Gastroesophageal sphincter (tissue), 4 donors: ENCODE measurements at regions not wholly inside any gene's neighbourhood (a gene's known extent, or its start where the extent isn't known, plus 50 kb on each side); places are given as distances from the start of the nearest gene placed in this dataset.

Experiments
- ATAC-seq: fragments of 150-250 bp; one replicate; pipeline ENCODE4 v1.9.1; 2016; ENCODE audit warnings: mild to moderate bottlenecking, moderate library complexity
- H3K27ac ChIP-seq, 4 donors: fragments of 200-600 bp; sonication (generic) in 3 of 4; 1 replicate in 3 of 4; 2 replicates in 1 of 4; pipeline ENCODE4 v1.5.1; 2016 to 2019
- H3K27me3 ChIP-seq: fragments of 200-600 bp; sonication (generic); one replicate; pipeline ENCODE4 v1.5.1; 2019
- H3K36me3 ChIP-seq, 2 donors: fragments of 200-600 bp; sonication (generic); one replicate each; pipeline ENCODE4 v1.5.1; 2019; ENCODE audit warnings: control low read depth in 1 of 2
- H3K4me1 ChIP-seq, 3 donors: fragments of 200-600 bp; sonication (generic); 1 replicate in 2 of 3; 2 replicates in 1 of 3; pipeline ENCODE4 v1.5.1; 2016 to 2019; ENCODE audit warnings: control low read depth in 2 of 3
- H3K4me3 ChIP-seq, 2 donors: fragments of 200-600 bp; sonication (generic); one replicate each; pipeline ENCODE4 v1.5.1; 2019; ENCODE audit warnings: mild to moderate bottlenecking in 1 of 2, moderate library complexity in 1 of 2
- H3K9me3 ChIP-seq, 3 donors: fragments of 200-600 bp; sonication (generic); one replicate each; pipeline ENCODE4 v1.5.1; 2017 to 2019; ENCODE audit warnings: control low read depth in 2 of 3
- EP300 ChIP-seq: sonication (generic); formaldehyde crosslinking; IDR thresholded peaks from one replicate; pipeline ENCODE4 v1.6.1; 2017; ENCODE audit warnings: antibody characterized with exemption, mild to moderate bottlenecking
- POLR2A ChIP-seq, 2 donors: fragments of 450-650 bp; IDR thresholded peaks; one replicate each; pipeline ENCODE4 v1.6.1; 2017; ENCODE audit warnings: antibody characterized with exemption in 2 of 2, mild to moderate bottlenecking in 2 of 2, moderate library complexity in 1 of 2
- POLR2AphosphoS5 ChIP-seq: sonication (generic); formaldehyde crosslinking; IDR thresholded peaks from one replicate; pipeline ENCODE4 v1.6.1; 2017; ENCODE audit warnings: antibody characterized with exemption
- WGBS, 2 donors: methylation state at CpG; one replicate each; pipeline ENCODE4 v1.1.5; 2018; ENCODE audit warnings: low coverage in 1 of 2; 5-methylcytosine and 5-hydroxymethylcytosine counted together
- TF ChIP-seq, protein P1 (sequence below), 4 experiments: fragments of 200-600 bp in 2 of 4; fragments of 450-650 bp in 2 of 4; sonication (generic) in 1 of 4; IDR thresholded peaks; one replicate each; pipeline ENCODE4 v1.5.1; 2017 to 2019; ENCODE audit warnings: antibody characterized with exemption in 4 of 4, mild to moderate bottlenecking in 2 of 4, moderate library complexity in 2 of 4

- 40 to 43% methylated on average over 1 of the region's 10 CpGs for WGBS, 2 donors
- no peaks in the 10 kb centered on the region for H3K36me3 ChIP-seq
- peaks cover 0 to 48% (median 0%) of the 10 kb centered on the region in 3 donors for H3K9me3 ChIP-seq
- H3K4me3 ChIP-seq: no peak overlapping the region
- no peak overlapping the region for H3K27ac ChIP-seq
- H3K27me3 ChIP-seq: no peaks in the 10 kb centered on the region
- no peaks in the 10 kb centered on the region for H3K4me1 ChIP-seq
- no peak for ATAC-seq
- no peak for TF ChIP-seq POLR2AphosphoS5
- TF ChIP-seq, protein P1, sequence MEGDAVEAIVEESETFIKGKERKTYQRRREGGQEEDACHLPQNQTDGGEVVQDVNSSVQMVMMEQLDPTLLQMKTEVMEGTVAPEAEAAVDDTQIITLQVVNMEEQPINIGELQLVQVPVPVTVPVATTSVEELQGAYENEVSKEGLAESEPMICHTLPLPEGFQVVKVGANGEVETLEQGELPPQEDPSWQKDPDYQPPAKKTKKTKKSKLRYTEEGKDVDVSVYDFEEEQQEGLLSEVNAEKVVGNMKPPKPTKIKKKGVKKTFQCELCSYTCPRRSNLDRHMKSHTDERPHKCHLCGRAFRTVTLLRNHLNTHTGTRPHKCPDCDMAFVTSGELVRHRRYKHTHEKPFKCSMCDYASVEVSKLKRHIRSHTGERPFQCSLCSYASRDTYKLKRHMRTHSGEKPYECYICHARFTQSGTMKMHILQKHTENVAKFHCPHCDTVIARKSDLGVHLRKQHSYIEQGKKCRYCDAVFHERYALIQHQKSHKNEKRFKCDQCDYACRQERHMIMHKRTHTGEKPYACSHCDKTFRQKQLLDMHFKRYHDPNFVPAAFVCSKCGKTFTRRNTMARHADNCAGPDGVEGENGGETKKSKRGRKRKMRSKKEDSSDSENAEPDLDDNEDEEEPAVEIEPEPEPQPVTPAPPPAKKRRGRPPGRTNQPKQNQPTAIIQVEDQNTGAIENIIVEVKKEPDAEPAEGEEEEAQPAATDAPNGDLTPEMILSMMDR (IDR thresholded peaks at IDR 0.05): no peak
- no peak for TF ChIP-seq POLR2A (IDR thresholded peaks at IDR 0.05)
- TF ChIP-seq EP300: no peak
Observed at GRCh38 chrX:1767026-1767425, 152.2 kb downstream of the ASMT start.

GRCh38 chrX:1778817-1779216, 164.0 kb downstream of the ASMT start:
- no peak overlapping the region for H3K27ac ChIP-seq
- no peaks in the 10 kb centered on the region for H3K4me1 ChIP-seq
- no peak overlapping the region for H3K4me3 ChIP-seq
- H3K9me3 ChIP-seq: peaks cover 0 to 11% (median 0%) of the 10 kb centered on the region in 3 donors
- H3K27me3 ChIP-seq: no peaks in the 10 kb centered on the region
- ATAC-seq: no peak
- 81% methylated on average over 4 of the region's 4 CpGs for WGBS, 2 donors
- TF ChIP-seq POLR2A (IDR thresholded peaks at IDR 0.05) (no peak), POLR2AphosphoS5 (no peak), EP300 (no peak)
- TF ChIP-seq, protein P1 (IDR thresholded peaks at IDR 0.05): no peak
- H3K36me3 ChIP-seq: no peaks in the 10 kb centered on the region

- Histone ChIP-seq H3K4me1 (no peaks in the 10 kb centered on the region), H3K36me3 (no peaks in the 10 kb centered on the region), H3K27ac (no peak overlapping the region), H3K4me3 (no peak overlapping the region), H3K27me3 (no peaks in the 10 kb centered on the region), H3K9me3 (peaks cover 0 to 18% (median 0%) of the 10 kb centered on the region in 3 donors)
- 70 to 89% methylated on average over 5 of the region's 6 CpGs for WGBS, 2 donors
- no peak for ATAC-seq
- TF ChIP-seq, protein P1 (IDR thresholded peaks at IDR 0.05): no peak
- TF ChIP-seq EP300 (no peak), POLR2AphosphoS5 (no peak), POLR2A (IDR thresholded peaks at IDR 0.05) (no peak)
Observed at GRCh38 chrX:1779626-1780025, 164.8 kb downstream of the ASMT start.

GRCh38 chrX:1781766-1782165, 166.9 kb downstream of the ASMT start:
- peaks cover 0 to 38% (median 0%) of the 10 kb centered on the region in 3 donors for H3K9me3 ChIP-seq
- WGBS, 2 donors: 58 to 74% methylated on average over 2 to 6 of the region's 11 CpGs
- TF ChIP-seq POLR2AphosphoS5: no peak
- TF ChIP-seq, protein P1 (IDR thresholded peaks at IDR 0.05): no peak
- no peak for TF ChIP-seq EP300
- TF ChIP-seq POLR2A (IDR thresholded peaks at IDR 0.05): no peak

GRCh38 chrX:1784773-1785172, 169.9 kb downstream of the ASMT start:
- no peak for ATAC-seq
- TF ChIP-seq EP300: no peak
- TF ChIP-seq, protein P1 (IDR thresholded peaks at IDR 0.05): no peak
- no peak for TF ChIP-seq POLR2AphosphoS5
- no peak for TF ChIP-seq POLR2A (IDR thresholded peaks at IDR 0.05)
- 84 to 100% methylated on average over 2 to 3 of the region's 3 CpGs for WGBS, 2 donors
- H3K4me3 ChIP-seq: no peak overlapping the region
- no peak overlapping the region for H3K27ac ChIP-seq
- no peaks in the 10 kb centered on the region for H3K27me3 ChIP-seq
- peaks cover 0 to 43% (median 0%) of the 10 kb centered on the region in 3 donors for H3K9me3 ChIP-seq
- no peaks in the 10 kb centered on the region for H3K36me3 ChIP-seq
- H3K4me1 ChIP-seq: no peaks in the 10 kb centered on the region

More at GRCh38 chrX:1781766-1782165, 166.9 kb downstream of the ASMT start:
- no peak for ATAC-seq
- Histone ChIP-seq H3K27me3 (no peaks in the 10 kb centered on the region), H3K27ac (no peak overlapping the region), H3K4me3 (no peak overlapping the region), H3K36me3 (no peaks in the 10 kb centered on the region), H3K4me1 (no peaks in the 10 kb centered on the region)
